HEK293 (cell line): ENCODE measurements at regions not wholly inside any gene's neighbourhood (a gene's known extent, or its start where the extent isn't known, plus 50 kb on each side); places are given as distances from the start of the nearest gene placed in this dataset.

Source experiments
- CTCF ChIA-PET: fragments of 350-600 bp; formaldehyde crosslinking; extraction: SDS; loops from one replicate; lab custom pipeline; 2021; ENCODE audit warnings: antibody characterized with exemption; lab: Yijun Ruan, JAX
- POLR2A ChIA-PET: fragments of 300-600 bp; formaldehyde crosslinking; extraction: SDS; loops from one replicate; lab custom pipeline; 2020; ENCODE audit warnings: antibody characterized with exemption, inconsistent platforms; lab: Yijun Ruan, JAX
- H3K27ac ChIP-seq: fragments of 200-500 bp; sonication (Bioruptor generic); 2 replicates; pipeline ENCODE4 v1.5.1; 2014; ENCODE audit warnings: low read depth, low read length, control low read depth, inconsistent platforms; ENCODE audit errors: extremely low read depth
- H3K36me3 ChIP-seq, 2 experiments: fragments of 200-500 bp in 1 of 2; sonication (Bioruptor generic) in 1 of 2; 1 replicate in 1 of 2; 2 replicates in 1 of 2; pipeline ENCODE4 v1.5.1; 2014 to 2017; ENCODE audit warnings: inconsistent platforms in 2 of 2, low read length in 2 of 2; ENCODE audit not compliant: control insufficient read depth in 2 of 2, insufficient read depth in 1 of 2
- H3K4me1 ChIP-seq: fragments of 200-500 bp; sonication (Bioruptor generic); 2 replicates; pipeline ENCODE4 v1.5.1; 2014; ENCODE audit warnings: mild to moderate bottlenecking, low read length, inconsistent platforms; ENCODE audit not compliant: control insufficient read depth, insufficient read depth
- H3K4me3 ChIP-seq: 2 replicates; pipeline ENCODE4 v1.5.1; 2011; ENCODE audit warnings: low read depth, mild to moderate bottlenecking, control low read depth, low read length, moderate library complexity
- H3K9me3 ChIP-seq: fragments of 200-500 bp; sonication (Bioruptor generic); 2 replicates; pipeline ENCODE4 v1.5.1; 2014; ENCODE audit warnings: low read depth, low read length, inconsistent platforms; ENCODE audit not compliant: control insufficient read depth, insufficient read depth
- IKZF3 ChIP-seq: fragments of 450-650 bp; IDR thresholded peaks from 2 replicates; pipeline ENCODE4 v1.5.0; 2018; ENCODE audit warnings: missing biosample characterization, mild to moderate bottlenecking, missing genetic modification characterization, moderate library complexity
- ZBTB20 ChIP-seq: fragments of 450-650 bp; formaldehyde crosslinking; IDR thresholded peaks from 2 replicates; pipeline ENCODE4 v1.5.1; 2016; ENCODE audit warnings: missing biosample characterization, missing genetic modification characterization
- ZNF169 ChIP-seq: fragments of 450-650 bp; formaldehyde crosslinking; IDR thresholded peaks from 2 replicates; pipeline ENCODE4 v1.5.1; 2016; ENCODE audit warnings: missing biosample characterization, missing genetic modification characterization
- ZNF266 ChIP-seq: fragments of 450-650 bp; formaldehyde crosslinking; IDR thresholded peaks from 2 replicates; pipeline ENCODE4 v1.5.1; 2016; ENCODE audit warnings: missing biosample characterization, missing genetic modification characterization, low read depth
- ZNF324 ChIP-seq: fragments of 450-650 bp; formaldehyde crosslinking; IDR thresholded peaks from 2 replicates; pipeline ENCODE4 v1.5.1; 2016; ENCODE audit warnings: missing biosample characterization, missing genetic modification characterization
- ZNF48 ChIP-seq: fragments of 450-650 bp; formaldehyde crosslinking; IDR thresholded peaks from 2 replicates; pipeline ENCODE4 v1.5.1; 2016; ENCODE audit warnings: missing biosample characterization, missing genetic modification characterization
- ZNF747 ChIP-seq: fragments of 450-650 bp; formaldehyde crosslinking; IDR thresholded peaks from 2 replicates; pipeline ENCODE4 v1.5.1; 2016; ENCODE audit warnings: missing biosample characterization, missing genetic modification characterization
- ZNF785 ChIP-seq: fragments of 450-650 bp; formaldehyde crosslinking; IDR thresholded peaks from 2 replicates; pipeline ENCODE4 v1.5.1; 2016; ENCODE audit warnings: missing biosample characterization, missing genetic modification characterization
- ZNF830 ChIP-seq: fragments of 450-650 bp; IDR thresholded peaks from 2 replicates; pipeline ENCODE4 v1.5.0; 2018; ENCODE audit warnings: missing biosample characterization, missing genetic modification characterization, low read depth, mild to moderate bottlenecking, moderate library complexity
- TF ChIP-seq, protein P1 (sequence below): fragments of 450-650 bp; formaldehyde crosslinking; IDR thresholded peaks from 2 replicates; pipeline ENCODE4 v1.5.1; 2016; ENCODE audit warnings: missing biosample characterization, missing genetic modification characterization
- TF ChIP-seq, protein P2 (sequence below): fragments of 450-650 bp; formaldehyde crosslinking; IDR thresholded peaks from 2 replicates; pipeline ENCODE4 v1.5.1; 2016; ENCODE audit warnings: missing biosample characterization, missing genetic modification characterization
- TF ChIP-seq, protein P3 (sequence below): fragments of 450-650 bp; IDR thresholded peaks from 2 replicates; pipeline ENCODE4 v1.5.1; 2018; ENCODE audit warnings: missing biosample characterization, mild to moderate bottlenecking, missing genetic modification characterization
- TF ChIP-seq, protein P4 (sequence below): fragments of 450-650 bp; formaldehyde crosslinking; IDR thresholded peaks from 2 replicates; pipeline ENCODE4 v1.5.0; 2017; ENCODE audit warnings: missing biosample characterization, missing genetic modification characterization, borderline replicate concordance
- TF ChIP-seq, protein P5 (sequence below): fragments of 450-650 bp; formaldehyde crosslinking; IDR thresholded peaks from 2 replicates; pipeline ENCODE4 v1.5.1; 2016; ENCODE audit warnings: missing biosample characterization, missing genetic modification characterization, borderline replicate concordance
- TF ChIP-seq, protein P6 (sequence below): fragments of 450-650 bp; formaldehyde crosslinking; IDR thresholded peaks from 2 replicates; pipeline ENCODE4 v1.5.1; 2016; ENCODE audit warnings: missing biosample characterization, missing genetic modification characterization
- TF ChIP-seq, protein P7 (sequence below): fragments of 450-650 bp; formaldehyde crosslinking; IDR thresholded peaks from 2 replicates; pipeline ENCODE4 v1.5.1; 2016; ENCODE audit warnings: missing biosample characterization, missing genetic modification characterization, borderline replicate concordance
- TF ChIP-seq, protein P8 (sequence below): fragments of 450-650 bp; formaldehyde crosslinking; IDR thresholded peaks from 2 replicates; pipeline ENCODE4 v1.5.1; 2016; ENCODE audit warnings: missing biosample characterization, missing genetic modification characterization

DNA sequence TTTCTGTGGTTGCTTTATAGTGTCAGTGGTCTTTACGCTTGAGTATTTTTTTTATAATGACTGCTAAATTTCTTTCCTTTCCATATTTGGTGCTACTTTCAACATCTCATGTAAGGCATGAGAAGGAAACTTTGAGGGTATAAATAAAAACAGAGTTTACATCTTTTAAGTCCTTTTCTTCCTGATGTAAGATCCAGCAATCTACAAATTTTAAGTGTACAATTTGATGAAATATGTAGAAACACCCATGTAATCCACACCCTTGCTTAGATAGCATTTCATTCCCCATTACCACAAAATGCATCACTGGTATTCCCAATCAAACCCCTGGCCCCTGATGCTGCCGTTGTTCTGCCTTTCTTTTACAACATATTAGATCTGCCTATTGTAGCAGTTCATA, 769.1 kb downstream of the CCDC85A start (continued):
- TF ChIP-seq ZNF830: no peak
- TF ChIP-seq, protein P1, sequence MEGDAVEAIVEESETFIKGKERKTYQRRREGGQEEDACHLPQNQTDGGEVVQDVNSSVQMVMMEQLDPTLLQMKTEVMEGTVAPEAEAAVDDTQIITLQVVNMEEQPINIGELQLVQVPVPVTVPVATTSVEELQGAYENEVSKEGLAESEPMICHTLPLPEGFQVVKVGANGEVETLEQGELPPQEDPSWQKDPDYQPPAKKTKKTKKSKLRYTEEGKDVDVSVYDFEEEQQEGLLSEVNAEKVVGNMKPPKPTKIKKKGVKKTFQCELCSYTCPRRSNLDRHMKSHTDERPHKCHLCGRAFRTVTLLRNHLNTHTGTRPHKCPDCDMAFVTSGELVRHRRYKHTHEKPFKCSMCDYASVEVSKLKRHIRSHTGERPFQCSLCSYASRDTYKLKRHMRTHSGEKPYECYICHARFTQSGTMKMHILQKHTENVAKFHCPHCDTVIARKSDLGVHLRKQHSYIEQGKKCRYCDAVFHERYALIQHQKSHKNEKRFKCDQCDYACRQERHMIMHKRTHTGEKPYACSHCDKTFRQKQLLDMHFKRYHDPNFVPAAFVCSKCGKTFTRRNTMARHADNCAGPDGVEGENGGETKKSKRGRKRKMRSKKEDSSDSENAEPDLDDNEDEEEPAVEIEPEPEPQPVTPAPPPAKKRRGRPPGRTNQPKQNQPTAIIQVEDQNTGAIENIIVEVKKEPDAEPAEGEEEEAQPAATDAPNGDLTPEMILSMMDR (tag by site-specific recombination): no peak
- TF ChIP-seq ZNF324 (tag by site-specific recombination): no peak
- TF ChIP-seq ZNF169 (tag by site-specific recombination): no peak
- TF ChIP-seq ZBTB20: no peak
- TF ChIP-seq, all 188 proteins: peak for 0

DNA sequence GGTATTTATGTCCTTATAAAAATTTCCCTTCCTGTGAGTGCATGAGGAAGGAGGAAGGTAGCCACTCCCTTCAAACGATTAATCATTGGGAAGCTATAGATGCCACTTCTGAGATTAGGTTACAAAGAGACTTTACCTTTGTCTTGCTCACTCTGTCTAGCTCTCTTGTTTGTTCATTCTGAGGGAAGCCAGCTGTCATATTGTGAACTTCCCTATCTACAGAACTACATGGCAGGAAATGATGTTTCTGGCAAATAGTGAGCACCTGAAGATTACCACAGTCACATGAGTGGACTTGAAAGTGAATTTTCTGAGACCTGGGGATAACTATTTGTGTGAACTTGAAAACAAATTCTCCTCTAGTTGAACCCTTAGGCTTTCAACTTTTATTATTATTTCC, 776.8 kb downstream of the CCDC85A start:
- Histone ChIP-seq H3K27ac (no peak overlapping the region), H3K36me3 (no peaks in the 10 kb centered on the region), H3K9me3 (no peaks in the 10 kb centered on the region), H3K4me1 (no peaks in the 10 kb centered on the region), H3K4me3 (no peak overlapping the region)
- ChIA-PET CTCF (no interaction called here), POLR2A (no interaction called here)
- TF ChIP-seq ZNF785 (tag by site-specific recombination) (no peak), ZNF324 (tag by site-specific recombination) (no peak), ZNF830 (no peak), ZNF747 (no peak), IKZF3 (no peak), ZNF266 (tag by site-specific recombination) (no peak), ZNF48 (tag by site-specific recombination) (no peak), ZNF169 (tag by site-specific recombination) (no peak)
- TF ChIP-seq, protein P2, sequence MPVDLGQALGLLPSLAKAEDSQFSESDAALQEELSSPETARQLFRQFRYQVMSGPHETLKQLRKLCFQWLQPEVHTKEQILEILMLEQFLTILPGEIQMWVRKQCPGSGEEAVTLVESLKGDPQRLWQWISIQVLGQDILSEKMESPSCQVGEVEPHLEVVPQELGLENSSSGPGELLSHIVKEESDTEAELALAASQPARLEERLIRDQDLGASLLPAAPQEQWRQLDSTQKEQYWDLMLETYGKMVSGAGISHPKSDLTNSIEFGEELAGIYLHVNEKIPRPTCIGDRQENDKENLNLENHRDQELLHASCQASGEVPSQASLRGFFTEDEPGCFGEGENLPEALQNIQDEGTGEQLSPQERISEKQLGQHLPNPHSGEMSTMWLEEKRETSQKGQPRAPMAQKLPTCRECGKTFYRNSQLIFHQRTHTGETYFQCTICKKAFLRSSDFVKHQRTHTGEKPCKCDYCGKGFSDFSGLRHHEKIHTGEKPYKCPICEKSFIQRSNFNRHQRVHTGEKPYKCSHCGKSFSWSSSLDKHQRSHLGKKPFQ (tag by site-specific recombination): no peak
- TF ChIP-seq, protein P3, sequence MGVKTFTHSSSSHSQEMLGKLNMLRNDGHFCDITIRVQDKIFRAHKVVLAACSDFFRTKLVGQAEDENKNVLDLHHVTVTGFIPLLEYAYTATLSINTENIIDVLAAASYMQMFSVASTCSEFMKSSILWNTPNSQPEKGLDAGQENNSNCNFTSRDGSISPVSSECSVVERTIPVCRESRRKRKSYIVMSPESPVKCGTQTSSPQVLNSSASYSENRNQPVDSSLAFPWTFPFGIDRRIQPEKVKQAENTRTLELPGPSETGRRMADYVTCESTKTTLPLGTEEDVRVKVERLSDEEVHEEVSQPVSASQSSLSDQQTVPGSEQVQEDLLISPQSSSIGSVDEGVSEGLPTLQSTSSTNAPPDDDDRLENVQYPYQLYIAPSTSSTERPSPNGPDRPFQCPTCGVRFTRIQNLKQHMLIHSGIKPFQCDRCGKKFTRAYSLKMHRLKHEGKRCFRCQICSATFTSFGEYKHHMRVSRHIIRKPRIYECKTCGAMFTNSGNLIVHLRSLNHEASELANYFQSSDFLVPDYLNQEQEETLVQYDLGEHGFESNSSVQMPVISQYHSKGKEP: no peak
- TF ChIP-seq, protein P4, sequence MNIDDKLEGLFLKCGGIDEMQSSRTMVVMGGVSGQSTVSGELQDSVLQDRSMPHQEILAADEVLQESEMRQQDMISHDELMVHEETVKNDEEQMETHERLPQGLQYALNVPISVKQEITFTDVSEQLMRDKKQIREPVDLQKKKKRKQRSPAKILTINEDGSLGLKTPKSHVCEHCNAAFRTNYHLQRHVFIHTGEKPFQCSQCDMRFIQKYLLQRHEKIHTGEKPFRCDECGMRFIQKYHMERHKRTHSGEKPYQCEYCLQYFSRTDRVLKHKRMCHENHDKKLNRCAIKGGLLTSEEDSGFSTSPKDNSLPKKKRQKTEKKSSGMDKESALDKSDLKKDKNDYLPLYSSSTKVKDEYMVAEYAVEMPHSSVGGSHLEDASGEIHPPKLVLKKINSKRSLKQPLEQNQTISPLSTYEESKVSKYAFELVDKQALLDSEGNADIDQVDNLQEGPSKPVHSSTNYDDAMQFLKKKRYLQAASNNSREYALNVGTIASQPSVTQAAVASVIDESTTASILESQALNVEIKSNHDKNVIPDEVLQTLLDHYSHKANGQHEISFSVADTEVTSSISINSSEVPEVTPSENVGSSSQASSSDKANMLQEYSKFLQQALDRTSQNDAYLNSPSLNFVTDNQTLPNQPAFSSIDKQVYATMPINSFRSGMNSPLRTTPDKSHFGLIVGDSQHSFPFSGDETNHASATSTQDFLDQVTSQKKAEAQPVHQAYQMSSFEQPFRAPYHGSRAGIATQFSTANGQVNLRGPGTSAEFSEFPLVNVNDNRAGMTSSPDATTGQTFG (tag by site-specific recombination): no peak
- TF ChIP-seq, protein P5, sequence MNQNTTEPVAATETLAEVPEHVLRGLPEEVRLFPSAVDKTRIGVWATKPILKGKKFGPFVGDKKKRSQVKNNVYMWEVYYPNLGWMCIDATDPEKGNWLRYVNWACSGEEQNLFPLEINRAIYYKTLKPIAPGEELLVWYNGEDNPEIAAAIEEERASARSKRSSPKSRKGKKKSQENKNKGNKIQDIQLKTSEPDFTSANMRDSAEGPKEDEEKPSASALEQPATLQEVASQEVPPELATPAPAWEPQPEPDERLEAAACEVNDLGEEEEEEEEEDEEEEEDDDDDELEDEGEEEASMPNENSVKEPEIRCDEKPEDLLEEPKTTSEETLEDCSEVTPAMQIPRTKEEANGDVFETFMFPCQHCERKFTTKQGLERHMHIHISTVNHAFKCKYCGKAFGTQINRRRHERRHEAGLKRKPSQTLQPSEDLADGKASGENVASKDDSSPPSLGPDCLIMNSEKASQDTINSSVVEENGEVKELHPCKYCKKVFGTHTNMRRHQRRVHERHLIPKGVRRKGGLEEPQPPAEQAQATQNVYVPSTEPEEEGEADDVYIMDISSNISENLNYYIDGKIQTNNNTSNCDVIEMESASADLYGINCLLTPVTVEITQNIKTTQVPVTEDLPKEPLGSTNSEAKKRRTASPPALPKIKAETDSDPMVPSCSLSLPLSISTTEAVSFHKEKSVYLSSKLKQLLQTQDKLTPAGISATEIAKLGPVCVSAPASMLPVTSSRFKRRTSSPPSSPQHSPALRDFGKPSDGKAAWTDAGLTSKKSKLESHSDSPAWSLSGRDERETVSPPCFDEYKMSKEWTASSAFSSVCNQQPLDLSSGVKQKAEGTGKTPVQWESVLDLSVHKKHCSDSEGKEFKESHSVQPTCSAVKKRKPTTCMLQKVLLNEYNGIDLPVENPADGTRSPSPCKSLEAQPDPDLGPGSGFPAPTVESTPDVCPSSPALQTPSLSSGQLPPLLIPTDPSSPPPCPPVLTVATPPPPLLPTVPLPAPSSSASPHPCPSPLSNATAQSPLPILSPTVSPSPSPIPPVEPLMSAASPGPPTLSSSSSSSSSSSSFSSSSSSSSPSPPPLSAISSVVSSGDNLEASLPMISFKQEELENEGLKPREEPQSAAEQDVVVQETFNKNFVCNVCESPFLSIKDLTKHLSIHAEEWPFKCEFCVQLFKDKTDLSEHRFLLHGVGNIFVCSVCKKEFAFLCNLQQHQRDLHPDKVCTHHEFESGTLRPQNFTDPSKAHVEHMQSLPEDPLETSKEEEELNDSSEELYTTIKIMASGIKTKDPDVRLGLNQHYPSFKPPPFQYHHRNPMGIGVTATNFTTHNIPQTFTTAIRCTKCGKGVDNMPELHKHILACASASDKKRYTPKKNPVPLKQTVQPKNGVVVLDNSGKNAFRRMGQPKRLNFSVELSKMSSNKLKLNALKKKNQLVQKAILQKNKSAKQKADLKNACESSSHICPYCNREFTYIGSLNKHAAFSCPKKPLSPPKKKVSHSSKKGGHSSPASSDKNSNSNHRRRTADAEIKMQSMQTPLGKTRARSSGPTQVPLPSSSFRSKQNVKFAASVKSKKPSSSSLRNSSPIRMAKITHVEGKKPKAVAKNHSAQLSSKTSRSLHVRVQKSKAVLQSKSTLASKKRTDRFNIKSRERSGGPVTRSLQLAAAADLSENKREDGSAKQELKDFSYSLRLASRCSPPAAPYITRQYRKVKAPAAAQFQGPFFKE (tag by site-specific recombination): no peak
- TF ChIP-seq, protein P6, sequence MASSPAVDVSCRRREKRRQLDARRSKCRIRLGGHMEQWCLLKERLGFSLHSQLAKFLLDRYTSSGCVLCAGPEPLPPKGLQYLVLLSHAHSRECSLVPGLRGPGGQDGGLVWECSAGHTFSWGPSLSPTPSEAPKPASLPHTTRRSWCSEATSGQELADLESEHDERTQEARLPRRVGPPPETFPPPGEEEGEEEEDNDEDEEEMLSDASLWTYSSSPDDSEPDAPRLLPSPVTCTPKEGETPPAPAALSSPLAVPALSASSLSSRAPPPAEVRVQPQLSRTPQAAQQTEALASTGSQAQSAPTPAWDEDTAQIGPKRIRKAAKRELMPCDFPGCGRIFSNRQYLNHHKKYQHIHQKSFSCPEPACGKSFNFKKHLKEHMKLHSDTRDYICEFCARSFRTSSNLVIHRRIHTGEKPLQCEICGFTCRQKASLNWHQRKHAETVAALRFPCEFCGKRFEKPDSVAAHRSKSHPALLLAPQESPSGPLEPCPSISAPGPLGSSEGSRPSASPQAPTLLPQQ (tag by site-specific recombination): no peak
- TF ChIP-seq, protein P7, sequence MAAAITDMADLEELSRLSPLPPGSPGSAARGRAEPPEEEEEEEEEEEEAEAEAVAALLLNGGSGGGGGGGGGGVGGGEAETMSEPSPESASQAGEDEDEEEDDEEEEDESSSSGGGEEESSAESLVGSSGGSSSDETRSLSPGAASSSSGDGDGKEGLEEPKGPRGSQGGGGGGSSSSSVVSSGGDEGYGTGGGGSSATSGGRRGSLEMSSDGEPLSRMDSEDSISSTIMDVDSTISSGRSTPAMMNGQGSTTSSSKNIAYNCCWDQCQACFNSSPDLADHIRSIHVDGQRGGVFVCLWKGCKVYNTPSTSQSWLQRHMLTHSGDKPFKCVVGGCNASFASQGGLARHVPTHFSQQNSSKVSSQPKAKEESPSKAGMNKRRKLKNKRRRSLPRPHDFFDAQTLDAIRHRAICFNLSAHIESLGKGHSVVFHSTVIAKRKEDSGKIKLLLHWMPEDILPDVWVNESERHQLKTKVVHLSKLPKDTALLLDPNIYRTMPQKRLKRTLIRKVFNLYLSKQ (tag by site-specific recombination): no peak
- TF ChIP-seq, protein P8, sequence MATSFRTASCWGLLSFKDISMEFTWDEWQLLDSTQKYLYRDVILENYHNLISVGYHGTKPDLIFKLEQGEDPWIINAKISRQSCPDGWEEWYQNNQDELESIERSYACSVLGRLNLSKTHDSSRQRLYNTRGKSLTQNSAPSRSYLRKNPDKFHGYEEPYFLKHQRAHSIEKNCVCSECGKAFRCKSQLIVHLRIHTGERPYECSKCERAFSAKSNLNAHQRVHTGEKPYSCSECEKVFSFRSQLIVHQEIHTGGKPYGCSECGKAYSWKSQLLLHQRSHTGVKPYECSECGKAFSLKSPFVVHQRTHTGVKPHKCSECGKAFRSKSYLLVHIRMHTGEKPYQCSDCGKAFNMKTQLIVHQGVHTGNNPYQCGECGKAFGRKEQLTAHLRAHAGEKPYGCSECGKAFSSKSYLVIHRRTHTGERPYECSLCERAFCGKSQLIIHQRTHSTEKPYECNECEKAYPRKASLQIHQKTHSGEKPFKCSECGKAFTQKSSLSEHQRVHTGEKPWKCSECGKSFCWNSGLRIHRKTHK (tag by site-specific recombination): no peak
